Left lung (tissue), 4 donors: ENCODE measurements at regions not wholly inside any gene's neighbourhood (a gene's known extent, or its start where the extent isn't known, plus 50 kb on each side); places are given as distances from the start of the nearest gene placed in this dataset.

Experiments used
- ATAC-seq: fragments of 200-7000 bp; cut with Tn5 transposase; one replicate; pipeline ENCODE4 v1.9.1; 2020; ENCODE audit warnings: moderate library complexity
- DNase-seq, 4 donors: peaks; one replicate each; pipeline ENCODE4 v3.0.0-alpha.2; 2013 to 2020
- H3K27ac ChIP-seq, 2 donors: fragments of 200-600 bp; sonication (generic) in 1 of 2; one replicate each; pipeline versions ENCODE4 v1.5.0 to v1.8.0; 2020 to 2021
- H3K27me3 ChIP-seq, 2 donors: fragments of 200-600 bp; sonication (generic) in 1 of 2; one replicate each; pipeline versions ENCODE4 v1.5.0 to v1.8.0; 2020 to 2021
- H3K36me3 ChIP-seq, 2 donors: fragments of 200-600 bp; sonication (generic) in 1 of 2; one replicate each; pipeline versions ENCODE4 v1.5.0 to v1.8.0; 2020 to 2021
- H3K4me1 ChIP-seq, 2 donors: fragments of 200-600 bp; one replicate each; pipeline ENCODE4 v1.8.0; 2021
- H3K4me3 ChIP-seq, 2 donors: fragments of 200-600 bp; sonication (generic) in 1 of 2; one replicate each; pipeline versions ENCODE4 v1.5.0 to v1.8.0; 2020 to 2021; ENCODE audit warnings: mild to moderate bottlenecking in 1 of 2
- H3K9me3 ChIP-seq, 2 donors: fragments of 200-600 bp; sonication (generic) in 1 of 2; one replicate each; pipeline versions ENCODE4 v1.5.0 to v1.8.0; 2020 to 2021
- intact Hi-C, 2 donors: fragments of 100-400 bp; cut with DNase I; formaldehyde crosslinking; loops; one replicate each; pipeline versions ENCODE4 v1.11.2 to v1.14.2; 2022
- TF ChIP-seq, protein P1 (sequence below), 2 donors: fragments of 200-600 bp; sonication (generic) in 1 of 2; IDR thresholded peaks; one replicate each; pipeline versions ENCODE4 v1.5.0 to v1.8.0; 2021; ENCODE audit warnings: antibody characterized with exemption in 2 of 2
- donor health status: DM: no; HTN: yes; CAD: no.
- donor health status: DM: no; HTN: no; CAD: no.

DNA sequence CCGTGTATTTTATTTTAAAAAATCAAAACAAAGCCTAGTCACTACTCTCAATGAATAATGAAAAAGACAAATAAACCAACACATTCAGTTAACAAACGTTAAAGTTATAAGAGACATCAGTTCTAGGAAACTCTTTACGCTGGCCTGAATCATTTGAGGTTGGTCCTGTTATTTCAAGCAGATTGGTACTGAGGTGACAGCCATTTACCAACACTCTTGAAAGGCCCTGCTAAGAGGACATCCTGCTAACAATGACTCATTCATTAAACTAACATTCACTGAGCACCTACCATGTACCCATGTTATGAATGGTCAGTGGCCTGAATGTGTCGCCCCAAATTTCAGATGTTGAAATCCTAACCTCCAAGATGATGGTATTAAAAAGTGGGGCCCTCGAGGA, 57.1 kb upstream of the ADGRG2 start:
- Histone ChIP-seq H3K27ac (no peak overlapping the region), H3K27me3 (no peaks in the 10 kb centered on the region), H3K9me3 (no peaks in the 10 kb centered on the region), H3K36me3 (no peaks in the 10 kb centered on the region), H3K4me3 (no peak overlapping the region), H3K4me1 (no peaks in the 10 kb centered on the region)
- intact Hi-C loops = no loop called here
- peak; percentile 48 for ATAC-seq
- no peak for DNase-seq
- TF ChIP-seq, protein P1, sequence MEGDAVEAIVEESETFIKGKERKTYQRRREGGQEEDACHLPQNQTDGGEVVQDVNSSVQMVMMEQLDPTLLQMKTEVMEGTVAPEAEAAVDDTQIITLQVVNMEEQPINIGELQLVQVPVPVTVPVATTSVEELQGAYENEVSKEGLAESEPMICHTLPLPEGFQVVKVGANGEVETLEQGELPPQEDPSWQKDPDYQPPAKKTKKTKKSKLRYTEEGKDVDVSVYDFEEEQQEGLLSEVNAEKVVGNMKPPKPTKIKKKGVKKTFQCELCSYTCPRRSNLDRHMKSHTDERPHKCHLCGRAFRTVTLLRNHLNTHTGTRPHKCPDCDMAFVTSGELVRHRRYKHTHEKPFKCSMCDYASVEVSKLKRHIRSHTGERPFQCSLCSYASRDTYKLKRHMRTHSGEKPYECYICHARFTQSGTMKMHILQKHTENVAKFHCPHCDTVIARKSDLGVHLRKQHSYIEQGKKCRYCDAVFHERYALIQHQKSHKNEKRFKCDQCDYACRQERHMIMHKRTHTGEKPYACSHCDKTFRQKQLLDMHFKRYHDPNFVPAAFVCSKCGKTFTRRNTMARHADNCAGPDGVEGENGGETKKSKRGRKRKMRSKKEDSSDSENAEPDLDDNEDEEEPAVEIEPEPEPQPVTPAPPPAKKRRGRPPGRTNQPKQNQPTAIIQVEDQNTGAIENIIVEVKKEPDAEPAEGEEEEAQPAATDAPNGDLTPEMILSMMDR (IDR thresholded peaks at IDR 0.05) = no peak

DNA sequence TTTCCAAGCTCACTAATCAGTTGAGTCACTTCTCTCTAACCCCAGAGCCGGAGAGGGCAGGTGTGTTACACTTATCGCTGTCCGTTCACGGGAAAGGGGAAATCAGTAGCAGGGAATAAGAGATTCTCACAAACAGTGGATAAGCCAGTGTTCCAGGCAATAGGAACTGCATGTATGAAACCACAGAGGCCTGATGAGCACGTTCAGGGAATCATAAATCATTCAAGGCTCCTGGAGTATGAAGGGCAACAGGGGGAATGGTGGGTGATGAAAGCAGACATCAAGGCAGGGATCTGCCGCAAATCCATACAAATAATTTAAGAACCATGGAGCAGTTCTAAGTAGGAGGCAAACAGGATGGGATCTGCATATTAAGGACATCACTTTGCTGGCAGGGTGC, 59.1 kb upstream of the ADGRG2 start:
- DNase-seq = no peak
- Histone ChIP-seq H3K36me3 (no peaks in the 10 kb centered on the region), H3K9me3 (no peaks in the 10 kb centered on the region), H3K27me3 (no peaks in the 10 kb centered on the region), H3K4me3 (no peak overlapping the region), H3K4me1 (no peaks in the 10 kb centered on the region), H3K27ac (no peak overlapping the region)
- TF ChIP-seq, protein P1 (IDR thresholded peaks at IDR 0.05) = no peak
- ATAC-seq = no peak
- intact Hi-C loops = no loop called here

DNA sequence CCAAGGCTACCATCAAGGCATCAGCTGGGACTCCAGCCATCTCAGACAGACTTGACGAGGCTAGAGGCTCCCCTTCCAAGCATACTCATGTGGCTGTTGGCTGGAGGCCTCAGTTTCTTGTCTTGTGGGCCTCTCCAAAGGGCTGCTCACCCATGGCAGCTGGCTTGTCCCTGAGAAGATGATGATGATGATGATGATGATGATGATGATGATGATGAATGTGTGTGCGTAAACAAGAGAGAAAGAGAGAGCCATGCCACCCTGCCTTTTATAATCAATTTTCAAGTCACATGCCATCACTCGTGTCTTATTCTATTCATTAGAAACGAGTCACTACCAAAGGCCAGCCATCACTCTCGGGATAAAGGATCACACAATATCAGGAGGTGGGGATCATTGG, 60.5 kb upstream of the ADGRG2 start:
- no peaks in the 10 kb centered on the region for H3K9me3 ChIP-seq
- no peaks in the 10 kb centered on the region for H3K36me3 ChIP-seq
- no peak overlapping the region for H3K27ac ChIP-seq
- H3K4me3 ChIP-seq = no peak overlapping the region
- TF ChIP-seq, protein P1 (IDR thresholded peaks at IDR 0.05) = no peak
- intact Hi-C loops = no loop called here
- DNase-seq = no peak
- no peaks in the 10 kb centered on the region for H3K4me1 ChIP-seq
- ATAC-seq = no peak
- H3K27me3 ChIP-seq = no peaks in the 10 kb centered on the region

DNA sequence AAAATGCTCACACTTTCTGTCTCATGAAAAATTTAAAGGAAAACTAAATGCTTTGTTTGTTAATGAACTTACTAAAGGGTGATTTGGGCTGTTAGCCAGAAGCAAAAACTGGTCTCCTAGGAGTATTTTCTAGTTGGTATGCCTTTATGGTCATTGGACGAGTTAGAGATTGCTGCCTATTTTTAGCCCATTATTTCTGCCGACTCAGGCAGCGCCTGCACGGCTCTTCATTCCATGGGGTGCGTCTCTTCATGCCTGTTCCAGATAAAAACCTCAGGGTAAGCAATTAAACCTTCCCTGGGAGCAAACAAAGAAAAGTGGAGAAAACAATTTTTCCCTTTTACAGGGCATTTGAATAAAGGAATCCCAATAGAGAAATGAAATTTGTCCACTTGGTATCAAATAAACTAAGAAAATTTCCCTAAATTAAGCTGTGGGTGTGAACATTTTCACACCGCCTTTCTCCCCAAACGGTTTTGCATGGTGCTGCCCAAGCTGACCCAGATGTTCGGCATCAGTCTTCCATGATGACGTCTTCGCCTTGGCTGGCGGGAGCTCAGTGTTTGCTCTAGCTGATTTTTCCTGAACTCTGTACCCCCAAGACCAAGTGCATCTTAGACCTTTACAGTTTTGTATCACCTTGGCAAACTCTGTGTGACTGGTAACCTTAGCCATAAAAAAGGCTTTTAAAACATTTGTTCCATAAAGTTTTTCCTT, 61.7 kb upstream of the ADGRG2 start:
- DNase-seq = no peak
- no peak overlapping the region for H3K4me3 ChIP-seq
- no peak overlapping the region for H3K27ac ChIP-seq
- no peaks in the 10 kb centered on the region for H3K4me1 ChIP-seq
- no peaks in the 10 kb centered on the region for H3K27me3 ChIP-seq
- peak; percentile 40 for ATAC-seq
- H3K36me3 ChIP-seq = no peaks in the 10 kb centered on the region
- TF ChIP-seq, protein P1 (IDR thresholded peaks at IDR 0.05) = no peak
- intact Hi-C loops = no loop called here
- no peaks in the 10 kb centered on the region for H3K9me3 ChIP-seq

DNA sequence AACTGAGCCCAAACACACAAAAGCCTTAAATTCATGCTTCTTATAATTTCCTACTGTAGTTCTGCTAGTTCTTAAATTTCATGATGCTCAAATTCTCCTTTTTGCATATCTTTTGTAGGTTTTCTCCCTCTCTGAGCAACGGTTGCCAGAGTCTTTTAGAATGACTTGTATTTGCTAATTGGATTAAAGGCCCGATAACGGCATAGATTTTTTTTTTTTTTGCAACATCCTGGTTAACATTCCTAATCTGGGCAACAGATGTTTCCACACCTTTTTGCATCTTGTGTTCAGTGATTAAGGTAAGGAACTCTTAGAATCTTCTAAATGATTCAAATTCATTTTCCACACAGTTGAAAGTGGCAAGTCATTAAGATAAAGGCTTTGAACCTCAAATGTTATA, 66.3 kb upstream of the ADGRG2 start:
- TF ChIP-seq, protein P1 (IDR thresholded peaks at IDR 0.05) = no peak
- no peak overlapping the region for H3K27ac ChIP-seq
- no peak for ATAC-seq
- intact Hi-C loops = no loop called here
- no peak for DNase-seq
- no peak overlapping the region for H3K4me3 ChIP-seq
- no peaks in the 10 kb centered on the region for H3K9me3 ChIP-seq
- H3K4me1 ChIP-seq = no peaks in the 10 kb centered on the region
- no peaks in the 10 kb centered on the region for H3K27me3 ChIP-seq
- no peaks in the 10 kb centered on the region for H3K36me3 ChIP-seq
